Muscle of arm (tissue), 1 donor: ENCODE measurements at regions not wholly inside any gene's neighbourhood (a gene's known extent, or its start where the extent isn't known, plus 50 kb on each side); places are given as distances from the start of the nearest gene placed in this dataset.
"Not testable (repeated sequence)": the region's sequence is repeated elsewhere in the genome, so short reads cannot be mapped to it uniquely, and the experiment has no call there.

Source experiments
- DNase-seq: peaks from one replicate; pipeline ENCODE4 v3.0.0-alpha.2; 2013

DNA sequence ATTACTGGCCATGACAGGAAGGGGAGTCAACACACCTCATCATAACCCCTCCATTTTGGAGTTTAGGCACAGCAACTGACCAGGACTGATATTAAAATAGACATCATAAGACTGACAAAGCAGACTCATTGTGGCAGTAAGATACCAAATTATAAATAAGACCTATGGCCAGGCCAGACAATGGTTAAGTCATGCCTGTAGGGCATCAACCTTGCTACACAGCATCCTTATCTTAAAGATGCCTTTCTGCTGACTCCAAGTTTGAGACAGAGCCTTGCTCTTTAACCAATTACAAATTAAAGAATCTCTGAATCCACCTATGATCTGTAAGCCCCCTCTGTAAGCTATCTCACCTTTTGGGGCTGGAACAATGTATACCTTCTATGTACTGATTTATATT is 65.5 kb downstream of the VCX2 start:
- DNase-seq: no peak

DNA sequence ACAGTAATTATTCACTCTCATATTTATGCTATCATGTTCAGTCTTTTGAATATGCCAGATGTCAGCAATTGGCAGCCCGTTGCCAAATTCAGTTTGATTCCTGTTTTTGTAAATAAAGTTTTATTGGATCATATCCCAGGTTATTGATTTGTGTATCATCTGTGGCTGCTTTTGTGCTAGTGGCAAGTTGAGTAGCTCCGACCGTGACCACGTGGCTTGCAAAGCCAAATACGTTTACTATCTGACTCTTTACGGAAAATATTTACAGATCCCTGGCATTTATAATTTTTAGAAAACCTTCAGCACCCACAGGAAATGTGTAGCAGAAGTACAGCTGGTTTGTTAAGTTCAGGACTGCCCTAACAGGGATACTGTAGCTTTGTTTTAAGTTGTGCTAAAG is 67.4 kb downstream of the VCX2 start:
- DNase-seq: no peak

DNA sequence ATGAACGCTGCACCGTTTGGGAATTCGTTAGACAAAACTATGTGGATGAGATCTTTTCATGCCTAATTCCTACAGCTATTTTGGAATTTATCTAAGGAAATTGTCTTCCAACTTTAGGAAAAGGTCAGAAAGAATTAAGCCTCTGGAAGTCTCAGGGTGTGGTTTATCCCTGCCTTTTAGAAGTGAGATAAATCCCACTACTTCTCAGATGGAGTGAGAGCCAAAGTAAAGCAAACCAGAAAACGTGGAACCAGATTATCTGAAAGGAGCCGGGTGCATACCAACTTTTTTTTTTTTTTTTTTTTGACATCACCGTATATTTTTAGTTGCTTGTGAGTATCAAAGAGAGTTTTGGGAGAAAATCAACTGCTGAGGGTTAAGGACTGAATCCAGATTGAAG is 79.6 kb downstream of the VCX2 start:
- DNase-seq: no peak

DNA sequence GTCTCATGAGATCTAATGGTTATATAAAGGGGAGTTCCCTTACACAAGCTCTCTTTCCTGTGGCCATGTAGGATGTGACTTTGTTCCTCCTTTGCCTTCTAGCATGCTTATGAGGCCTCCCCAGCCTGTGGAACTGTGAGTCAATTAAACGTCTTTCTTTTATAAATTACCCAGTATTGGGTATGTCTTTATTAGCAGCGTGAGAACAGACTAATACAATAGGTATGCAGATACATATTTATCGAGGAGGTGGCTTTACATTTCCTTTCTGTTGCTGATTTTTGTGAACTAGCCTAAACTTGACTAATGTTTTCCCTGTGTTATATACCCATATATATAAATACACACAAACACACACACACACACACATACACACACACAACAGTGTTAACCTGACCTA is 80.2 kb downstream of the VCX2 start:
- no peak for DNase-seq

DNA sequence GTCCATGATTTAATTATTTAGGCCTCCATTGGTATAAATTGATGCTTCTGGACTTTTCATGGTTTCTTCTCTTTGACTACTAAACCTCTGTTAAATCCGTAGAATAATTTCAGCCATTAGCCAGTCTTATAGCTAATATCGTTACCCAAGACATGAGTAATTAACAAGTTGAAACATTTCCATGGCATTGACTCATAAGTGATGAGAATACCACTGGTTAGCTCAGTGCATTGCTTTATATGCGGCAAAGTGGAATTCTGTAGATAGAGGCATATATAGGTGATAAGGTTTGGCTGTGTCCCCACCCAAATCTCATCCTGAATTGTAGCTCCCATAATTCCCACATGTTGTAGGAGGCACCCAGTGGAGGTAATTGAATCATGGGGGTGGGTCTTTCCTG is 80.6 kb downstream of the VCX2 start:
- DNase-seq: no peak

DNA sequence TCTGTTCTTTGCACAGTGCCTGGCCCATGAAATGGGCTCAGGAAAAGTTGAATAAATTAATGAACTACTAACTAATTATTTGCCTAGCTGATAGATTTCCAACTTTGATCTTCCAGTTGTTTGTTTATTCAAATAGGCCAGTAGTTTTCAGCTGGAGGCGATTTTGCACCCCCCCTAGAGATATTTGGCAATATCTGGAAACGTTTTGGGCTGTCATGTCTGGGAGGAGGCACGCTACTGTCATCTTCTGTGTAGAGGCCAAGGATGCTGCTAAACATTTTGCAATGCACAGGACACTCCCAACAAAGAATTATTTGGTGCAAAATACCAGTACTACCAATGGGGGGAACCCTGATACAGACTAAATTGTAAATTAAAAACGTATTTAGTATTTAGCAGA is 81.9 kb downstream of the VCX2 start:
- DNase-seq: no peak

DNA sequence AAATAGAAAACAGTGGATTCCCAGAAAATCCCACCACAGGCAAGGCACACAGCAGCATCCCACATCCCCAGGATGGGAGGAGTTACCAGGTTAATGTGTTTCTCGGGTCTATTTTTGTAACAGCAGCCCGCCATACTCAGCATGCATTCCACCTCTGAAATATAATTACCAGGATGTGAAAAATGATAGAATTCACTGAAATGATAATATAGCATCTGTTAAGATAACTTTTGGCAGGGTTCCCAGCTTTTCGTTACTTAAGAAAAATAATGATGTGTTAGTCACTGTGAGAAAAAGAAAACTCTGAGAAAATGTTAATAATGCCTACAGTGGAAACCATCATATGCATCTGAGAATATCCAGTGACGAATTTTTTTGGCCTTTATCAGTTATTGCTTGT is 87.1 kb downstream of the VCX2 start:
- DNase-seq: peak; percentile 26

DNA sequence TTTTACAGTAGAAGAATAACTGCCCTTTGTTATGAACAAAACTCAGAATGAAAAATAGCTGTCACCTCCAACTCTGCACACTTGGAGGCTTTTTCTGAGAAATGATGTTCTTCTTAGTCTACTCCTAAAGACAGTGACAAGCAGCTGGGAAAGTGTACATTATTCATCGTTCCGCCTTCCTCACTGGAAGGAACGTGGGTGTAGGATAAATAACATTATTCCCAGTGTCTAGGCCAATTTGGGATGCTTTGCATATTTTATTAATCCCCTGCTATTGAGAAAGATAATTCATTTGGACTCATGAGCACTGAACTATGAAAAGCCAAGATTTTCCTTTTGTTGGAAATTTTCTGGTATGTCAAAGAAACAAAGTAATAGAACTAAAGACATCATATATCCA is 87.8 kb downstream of the VCX2 start:
- DNase-seq: no peak

DNA sequence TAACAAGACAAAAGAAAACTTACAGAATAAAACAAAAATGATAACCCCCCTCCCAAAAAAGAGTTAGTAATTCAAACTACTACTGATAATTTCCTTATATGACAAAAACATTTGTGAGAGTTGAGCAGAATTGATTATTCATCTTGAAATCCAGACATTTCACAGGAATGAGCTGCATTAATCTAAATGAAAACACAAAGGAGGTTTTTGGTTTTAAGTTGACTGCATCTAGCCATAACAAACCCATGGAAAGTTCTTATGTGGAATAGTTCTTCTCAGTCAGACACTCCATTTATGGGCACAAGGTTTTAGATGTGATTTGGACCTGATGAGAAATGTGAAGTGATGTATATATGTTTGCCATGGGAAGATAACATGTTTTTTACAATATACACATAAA is 95.4 kb downstream of the VCX2 start:
- no peak for DNase-seq

DNA sequence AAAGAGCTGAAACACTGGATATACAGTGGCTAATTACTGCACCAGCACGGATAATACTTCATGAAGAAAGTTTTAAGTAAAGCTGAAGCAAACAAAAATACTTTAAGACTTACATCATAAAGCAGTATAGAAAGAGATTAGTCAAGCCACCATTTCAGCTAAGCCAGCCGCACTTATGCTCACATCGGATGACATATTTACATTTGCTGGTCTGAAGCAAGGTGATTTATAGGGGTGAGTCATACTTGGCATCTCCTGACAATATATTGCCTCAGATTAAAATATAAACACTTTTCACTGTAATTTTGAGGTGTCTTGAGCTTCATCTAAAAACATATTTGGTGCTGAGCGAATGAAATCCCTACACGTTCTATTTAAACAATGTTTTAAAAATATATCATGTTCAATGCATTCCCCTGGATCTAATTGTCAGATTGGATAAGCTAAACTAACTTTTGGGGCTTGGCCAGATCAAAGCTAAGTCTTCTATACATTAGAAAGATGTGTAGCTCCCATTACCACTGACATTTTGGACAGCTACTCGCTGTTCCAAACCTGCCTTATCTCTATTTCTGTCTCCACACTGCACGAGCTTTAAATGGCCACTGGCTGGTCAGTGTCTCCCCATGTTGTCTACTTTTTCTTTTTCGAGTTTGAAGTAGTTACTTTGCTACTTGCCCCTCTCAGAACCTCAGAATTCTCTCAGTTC is 103.2 kb downstream of the VCX2 start:
- no peak for DNase-seq

DNA sequence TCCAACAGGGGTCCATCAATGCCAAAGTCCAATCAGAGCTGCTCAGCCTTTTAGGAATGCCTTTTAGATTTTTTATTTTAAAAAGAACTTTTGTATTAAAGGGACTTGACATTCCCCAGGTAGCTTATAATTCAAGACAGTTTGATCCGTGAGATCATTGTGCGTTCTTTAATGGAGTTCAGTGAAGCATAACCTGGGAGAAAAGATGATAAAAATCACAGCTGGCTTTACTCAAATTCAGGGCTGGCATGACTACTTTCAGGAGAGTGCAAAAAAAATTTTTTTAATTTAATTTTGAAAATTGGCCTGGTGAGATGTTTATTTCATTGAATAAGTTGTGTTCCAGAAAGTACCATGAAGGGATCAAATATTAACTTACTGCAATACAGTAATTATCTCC is 118.2 kb downstream of the VCX2 start:
- no peak for DNase-seq

DNA sequence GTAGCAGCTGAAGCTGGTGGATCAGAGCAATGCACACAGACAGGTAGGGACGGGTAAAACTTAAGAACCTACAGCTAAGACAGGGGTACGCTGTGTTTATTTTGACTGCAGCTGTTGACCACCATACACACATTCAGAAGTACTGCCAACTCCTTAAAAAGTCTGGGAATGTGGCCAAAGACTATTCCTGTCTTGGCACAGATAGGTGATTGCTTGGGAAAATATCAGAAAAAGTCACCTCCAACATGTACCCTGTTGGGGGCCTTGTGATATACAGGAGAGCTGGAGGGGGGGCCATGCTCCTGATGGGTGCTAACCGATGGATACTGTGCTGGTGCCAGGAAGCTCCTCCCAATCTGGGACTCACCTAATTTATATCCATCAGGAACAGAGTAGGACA is 121.2 kb downstream of the VCX2 start:
- no peak for DNase-seq

DNA sequence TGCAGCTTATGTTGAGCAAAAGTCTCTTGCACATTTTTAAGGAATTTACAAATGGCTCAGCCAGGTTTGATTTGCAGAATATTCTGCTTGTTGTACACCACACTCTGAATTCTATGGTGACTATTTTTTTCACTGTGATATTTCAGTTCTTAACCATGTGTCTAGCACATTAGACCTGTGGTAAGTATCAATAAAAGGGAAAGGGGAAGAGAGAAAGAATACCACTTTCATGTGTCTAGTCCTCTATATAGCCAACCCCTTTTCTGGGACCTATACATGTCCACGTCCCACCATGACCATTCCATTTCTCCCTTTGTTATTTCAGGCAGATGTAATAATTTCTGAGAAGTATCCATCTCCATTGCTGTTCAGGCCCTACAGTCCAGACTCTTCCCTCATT is 121.3 kb upstream of the PNPLA4 start:
- no peak for DNase-seq

DNA sequence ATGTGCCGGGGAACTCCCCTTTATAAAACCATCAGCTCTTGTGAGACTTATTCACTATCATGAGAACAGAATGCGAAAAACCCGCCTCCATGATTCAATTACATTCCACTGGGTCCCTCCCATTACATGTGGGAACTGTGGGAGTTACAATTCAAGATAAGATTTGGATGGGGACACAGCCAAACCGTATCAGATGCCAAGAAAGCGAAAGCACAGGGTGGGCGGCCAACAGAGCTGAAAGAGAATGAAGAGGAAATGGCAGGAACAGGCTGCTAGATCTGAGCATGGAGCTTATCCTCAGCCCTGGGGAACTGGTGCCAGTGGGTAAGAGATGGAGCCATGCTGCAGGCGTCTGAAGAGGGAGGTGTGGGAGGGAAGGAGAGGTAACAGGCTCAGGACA is 117.7 kb upstream of the PNPLA4 start:
- DNase-seq: no peak

DNA sequence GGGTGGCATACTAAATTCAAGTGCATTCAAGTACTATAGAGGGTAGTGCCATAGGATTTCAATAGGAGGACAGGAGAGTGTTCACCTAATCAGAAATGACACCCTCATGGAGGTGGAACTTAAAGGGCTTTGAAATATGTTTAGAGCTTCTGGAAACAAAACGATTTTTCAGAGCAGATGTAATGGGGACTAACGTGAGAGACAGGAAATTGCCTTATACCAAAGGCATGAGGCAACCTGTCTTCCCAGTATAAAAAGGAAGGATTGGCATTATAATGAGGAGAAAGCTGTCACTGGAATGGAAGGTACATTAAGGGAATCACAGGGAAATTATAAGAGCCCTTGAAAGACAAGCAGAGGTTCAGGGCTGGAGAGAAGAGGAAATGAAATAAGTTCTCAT is 116.3 kb upstream of the PNPLA4 start:
- no peak for DNase-seq

DNA sequence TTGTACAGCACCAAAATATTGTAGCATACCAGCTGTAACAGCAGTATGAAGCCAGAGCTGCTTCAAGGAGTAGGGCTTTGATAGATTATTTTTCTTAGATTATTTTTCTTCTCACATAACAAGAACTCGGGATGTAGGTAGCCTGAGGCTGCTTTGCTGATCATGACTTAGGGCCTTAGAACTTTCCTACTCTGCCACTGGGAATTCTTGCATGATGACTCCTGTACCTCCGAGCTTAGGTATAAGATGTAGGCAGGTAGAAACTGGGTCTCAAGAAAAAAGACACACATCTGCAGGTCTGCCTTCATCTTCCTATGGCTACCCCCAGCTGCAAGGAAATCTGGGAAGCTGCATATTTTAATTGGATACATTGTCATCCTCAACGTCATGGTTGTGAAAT is 115.9 kb upstream of the PNPLA4 start:
- no peak for DNase-seq

DNA sequence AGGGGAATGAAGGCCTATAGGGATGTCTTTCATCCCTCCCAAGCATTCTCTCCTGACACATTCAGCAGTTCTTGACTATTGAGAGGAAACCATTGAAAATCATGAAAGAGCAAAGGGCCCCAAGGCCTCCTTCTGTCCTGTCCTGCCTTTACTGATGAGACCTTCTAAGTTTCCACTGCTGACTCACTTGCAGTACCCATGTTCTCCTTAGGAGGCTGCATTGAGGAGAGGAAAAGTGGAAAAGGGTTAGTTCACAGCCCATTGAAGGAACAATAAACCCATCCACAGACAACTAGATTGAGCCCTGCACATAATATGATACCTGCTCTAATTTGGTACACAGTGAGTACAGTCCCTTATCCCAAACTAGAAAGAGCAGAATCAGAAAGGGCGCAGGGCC is 115.1 kb upstream of the PNPLA4 start:
- DNase-seq: no peak

DNA sequence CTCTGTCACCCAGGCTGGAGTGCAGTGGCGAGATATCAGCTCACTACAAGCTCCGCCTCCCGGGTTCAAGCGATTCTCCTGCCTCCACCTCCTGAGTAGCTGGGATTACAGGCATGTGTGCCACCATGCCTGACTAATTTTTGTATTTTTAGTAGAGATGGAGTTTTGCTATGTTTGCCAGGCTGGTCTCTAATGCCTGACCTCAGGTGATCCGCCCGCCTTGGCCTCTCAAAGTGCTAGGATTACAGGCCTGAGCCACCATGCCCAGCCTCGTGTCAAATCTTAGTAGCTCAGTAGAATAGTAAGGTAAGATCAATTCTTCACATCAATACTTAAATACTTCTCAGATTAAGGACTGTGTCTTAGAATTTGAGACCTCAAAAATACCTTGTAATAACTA is 112.5 kb upstream of the PNPLA4 start:
- not testable (repeated sequence) for DNase-seq

DNA sequence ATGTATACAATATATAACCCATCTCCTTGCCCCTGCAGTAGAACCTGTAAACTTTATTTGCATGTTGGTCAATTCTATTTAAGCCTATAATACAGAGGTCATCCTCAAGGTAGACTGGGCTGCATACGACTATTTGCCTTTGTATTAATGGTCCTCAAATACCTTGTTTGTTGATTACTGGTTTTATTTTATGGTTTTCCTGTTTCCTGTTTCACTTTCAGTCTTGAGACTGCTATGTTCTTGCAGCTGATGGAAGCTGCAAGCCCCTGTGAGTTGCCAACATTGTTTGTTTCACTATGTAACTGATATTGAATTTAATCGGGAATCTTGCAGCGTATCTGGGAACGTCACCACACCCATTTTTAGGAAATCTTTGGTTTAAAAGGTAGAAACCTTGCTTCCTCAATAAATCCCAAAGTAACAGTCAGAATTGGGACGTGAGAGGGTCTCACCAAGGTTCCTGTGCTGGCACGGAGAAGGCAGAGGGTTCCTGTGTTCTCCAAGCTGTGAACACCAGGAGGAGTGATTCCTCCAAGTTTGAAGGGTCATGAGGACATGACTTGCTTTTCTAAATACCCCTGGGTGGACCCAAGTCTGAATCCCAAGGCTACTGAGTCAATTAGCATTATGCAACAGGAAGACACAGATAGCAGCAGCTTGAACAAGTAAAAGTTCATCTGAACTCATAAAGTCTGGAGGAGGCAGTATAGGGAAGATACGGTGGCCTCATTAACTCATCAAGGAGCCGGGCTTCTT is 110.6 kb upstream of the PNPLA4 start:
- no peak for DNase-seq

DNA sequence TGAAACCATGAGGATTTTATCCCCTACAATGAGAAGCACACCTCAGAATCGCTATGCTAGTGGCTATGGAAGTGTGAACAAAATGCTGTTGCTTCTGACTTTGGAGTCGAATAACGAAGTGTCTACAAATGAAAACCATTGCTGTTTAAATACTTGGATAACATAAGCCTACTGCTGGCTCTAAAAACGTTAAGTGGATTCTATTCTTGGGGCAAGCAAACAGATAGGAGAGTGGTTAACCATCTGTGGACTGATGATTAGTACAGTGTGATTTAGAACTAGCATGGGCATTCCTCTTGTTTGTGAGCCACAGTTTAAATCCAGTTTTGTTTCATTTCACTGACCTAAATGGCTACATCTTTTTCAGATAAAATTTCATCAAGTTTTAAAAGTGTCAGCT is 109.7 kb upstream of the PNPLA4 start:
- no peak for DNase-seq

DNA sequence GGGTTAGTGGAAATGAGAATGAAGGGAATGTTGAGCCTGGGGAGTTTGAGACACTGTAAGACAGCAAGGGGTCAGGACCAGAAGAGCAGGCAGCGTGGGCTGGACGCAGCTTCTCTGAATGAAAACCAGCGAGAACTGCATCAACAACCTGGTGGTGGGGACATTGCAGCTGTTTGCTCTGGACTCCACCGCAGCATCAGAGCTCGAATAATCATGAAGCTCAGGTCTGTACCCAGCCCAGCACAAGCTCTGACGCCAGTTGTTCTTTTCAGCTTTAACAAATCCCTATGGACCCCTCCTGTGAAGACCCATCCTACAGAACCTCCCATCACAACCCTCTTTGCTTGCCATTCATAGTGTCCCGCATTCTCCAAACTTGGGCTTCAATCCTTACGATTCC is 106.8 kb upstream of the PNPLA4 start:
- DNase-seq: no peak

DNA sequence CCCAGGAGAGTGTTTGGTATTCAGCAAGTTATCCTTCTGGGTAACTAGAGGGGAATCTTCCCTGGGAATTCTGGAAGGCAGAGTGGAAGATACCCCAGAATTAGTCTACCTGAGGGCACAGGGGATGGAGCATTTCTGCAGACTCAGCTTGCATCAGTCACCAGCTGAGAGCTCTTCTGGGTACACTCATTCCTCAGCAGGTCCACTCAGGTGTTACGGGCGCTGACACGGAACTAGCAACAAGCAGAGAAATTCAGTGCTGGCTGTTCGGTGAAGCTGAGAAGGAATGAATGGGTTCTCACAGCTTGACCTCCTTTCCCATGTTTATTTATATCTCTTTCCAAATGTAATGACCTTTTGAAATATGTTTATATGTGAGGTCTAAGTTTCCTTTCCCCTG is 106.0 kb upstream of the PNPLA4 start:
- DNase-seq: no peak

DNA sequence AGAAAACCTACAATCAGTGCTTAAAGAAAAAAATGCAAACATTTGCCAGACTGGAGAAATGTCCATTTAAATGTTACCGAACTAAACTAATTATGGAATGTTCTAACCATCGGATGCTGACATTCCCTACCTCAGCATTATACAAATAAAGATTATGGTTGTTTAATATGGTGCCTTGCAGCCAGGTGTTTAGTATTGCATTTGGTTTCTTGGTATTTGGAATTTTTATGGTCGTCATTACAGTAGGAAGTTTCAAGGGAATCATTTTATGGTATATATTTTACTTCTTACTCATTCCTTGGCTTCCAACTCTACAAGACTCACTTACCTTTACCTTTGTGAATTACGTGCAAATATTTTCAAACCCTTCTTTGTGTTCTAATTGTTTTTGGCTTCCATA is 103.1 kb upstream of the PNPLA4 start:
- no peak for DNase-seq

DNA sequence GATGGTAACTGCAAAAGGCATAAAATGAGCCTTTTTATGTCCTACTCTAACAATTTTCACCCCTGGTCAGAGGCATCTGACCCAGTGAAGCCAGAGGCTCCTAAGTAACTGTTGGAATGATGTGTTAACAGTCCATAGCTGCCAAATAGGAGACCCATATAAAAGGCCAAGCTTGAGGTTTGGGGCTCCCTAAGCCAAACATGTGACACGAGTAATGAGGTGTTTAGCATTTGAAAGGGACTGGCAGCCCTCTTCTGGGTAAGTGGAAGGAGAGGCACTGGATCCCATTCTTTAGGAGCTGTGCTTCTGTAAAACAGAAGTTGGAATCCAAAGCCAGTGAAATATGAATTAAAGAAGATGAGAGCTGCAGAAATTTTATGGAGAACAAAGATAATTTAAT is 100.6 kb upstream of the PNPLA4 start:
- no peak for DNase-seq
